DMS53 treated with DMSO at 0.1 percent for 48 hours (cell line): ENCODE measurements at regions not wholly inside any gene's neighbourhood (a gene's known extent, or its start where the extent isn't known, plus 50 kb on each side); places are given as distances from the start of the nearest gene placed in this dataset.

ENCODE experiments used
- DNase-seq: peaks from one replicate; lab custom pipeline; 2025; ENCODE audit not compliant: unreplicated experiment; lab: John Stamatoyannopoulos, UW

GRCh38 chr5:100479079-100479688 is 56.0 kb upstream of the FAM174A start:
- DNase-seq, result peak; percentile 76

- no peak for DNase-seq
Measured at GRCh38 chr5:100472091-100472490, 63.1 kb upstream of the FAM174A start.

DNA sequence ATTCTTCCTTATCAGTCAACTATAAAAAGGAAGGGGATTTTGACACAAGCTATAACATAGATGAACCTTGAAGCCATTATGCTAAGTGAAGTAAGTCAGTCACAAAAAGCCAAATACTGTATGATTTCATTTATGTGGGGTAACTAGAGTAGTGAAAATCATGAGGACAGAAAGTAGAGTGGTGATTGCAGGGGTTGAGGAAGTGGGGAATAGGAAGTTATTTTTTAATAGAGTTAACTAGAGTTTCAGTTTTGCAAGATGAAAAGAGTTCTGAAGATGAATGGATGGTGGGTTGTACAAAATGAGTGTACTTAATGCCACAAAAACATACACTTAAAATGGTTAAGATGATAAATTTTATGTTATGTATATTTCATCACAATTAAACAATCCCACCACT is 65.4 kb upstream of the FAM174A start:
- DNase-seq, result no peak

- no peak for DNase-seq
Measured at GRCh38 chr5:100464418-100464817, 70.8 kb upstream of the FAM174A start.

- no peak for DNase-seq
Measured at GRCh38 chr5:100456615-100457014, 78.6 kb upstream of the FAM174A start.

- DNase-seq, result no peak
Measured at GRCh38 chr5:100452126-100452525, 83.0 kb upstream of the FAM174A start.

DNA sequence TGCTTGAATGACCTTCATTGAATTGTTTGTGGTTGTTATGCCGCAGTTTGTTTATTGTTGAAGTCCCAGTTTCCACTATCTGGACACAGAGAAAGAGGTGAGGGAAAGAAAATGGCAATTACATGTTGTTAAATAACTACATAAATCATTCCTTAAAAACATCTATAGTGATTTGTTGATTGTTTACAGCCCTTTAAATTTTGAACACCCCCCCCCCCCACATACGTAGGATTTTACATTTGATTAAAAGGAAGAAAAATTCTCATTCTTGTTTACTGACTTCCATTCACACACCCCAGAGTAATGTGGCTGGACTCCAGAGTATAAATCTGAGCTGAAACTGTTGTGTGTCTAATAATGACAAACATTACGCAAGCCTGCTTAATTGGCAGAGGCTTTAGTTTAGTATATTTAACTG is 87.1 kb upstream of the FAM174A start:
- DNase-seq, result no peak

- DNase-seq, result no peak
Measured at GRCh38 chr5:100446879-100447430, 88.2 kb upstream of the FAM174A start.

DNA sequence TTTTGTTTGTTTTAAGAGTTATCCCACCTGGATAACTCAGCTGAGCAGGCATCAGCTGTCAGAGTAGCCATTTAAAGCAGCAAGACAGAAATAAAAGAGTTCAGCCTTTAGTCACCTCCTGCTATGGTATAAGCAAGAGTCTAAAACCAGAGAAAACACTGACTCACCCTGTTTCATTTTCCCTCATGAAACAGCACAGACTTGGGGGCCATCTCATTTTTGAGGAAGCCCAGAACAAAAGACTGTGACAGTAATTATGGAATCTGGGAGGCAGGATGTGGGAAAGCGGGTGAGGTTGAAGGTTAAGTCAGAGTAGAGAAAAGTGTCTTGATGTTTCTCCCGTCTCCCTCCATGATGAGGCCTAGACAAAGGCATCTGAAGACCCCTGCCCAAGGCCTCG is 90.2 kb upstream of the FAM174A start:
- no peak for DNase-seq

DNA sequence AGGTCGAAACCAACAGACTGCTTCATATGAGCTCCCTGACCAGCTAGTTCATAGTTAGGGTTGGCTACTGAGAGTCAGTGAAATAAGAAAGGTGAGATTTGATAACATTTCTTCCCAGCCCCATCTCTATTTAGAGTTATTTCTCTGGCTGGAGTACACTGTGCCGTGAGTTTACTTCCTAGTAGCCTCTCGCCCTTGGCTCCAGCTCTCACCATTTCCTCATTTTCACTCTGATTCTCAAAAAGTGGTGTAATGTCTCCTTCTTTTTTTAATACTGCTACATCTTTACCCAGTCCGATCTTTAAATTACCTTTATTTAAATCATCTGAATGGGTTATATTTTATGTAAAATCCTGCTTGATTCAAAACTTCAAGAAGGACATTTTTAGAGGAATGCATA is 100.4 kb upstream of the FAM174A start:
- DNase-seq, result no peak

DNA sequence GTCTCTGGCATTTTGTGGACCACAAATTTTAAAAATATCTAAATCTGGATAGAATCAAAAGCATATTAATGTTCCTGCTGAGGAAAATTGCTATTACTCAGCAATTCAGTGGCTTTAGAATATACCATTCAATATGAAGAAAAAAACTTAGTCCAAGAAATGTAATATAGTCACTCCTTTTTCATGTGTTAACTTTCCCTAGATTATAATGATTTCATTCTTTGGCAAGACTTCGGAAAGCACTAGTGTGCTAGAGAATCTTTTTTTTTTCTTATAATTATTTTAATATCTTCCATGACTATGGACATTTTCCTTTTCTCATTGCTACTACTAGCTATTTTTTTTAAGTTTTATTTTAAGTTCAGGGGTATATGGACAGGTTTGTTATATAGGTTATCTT is 102.4 kb upstream of the FAM174A start:
- no peak for DNase-seq

- peak; percentile 18 for DNase-seq
Measured at GRCh38 chr5:100430268-100431195, 104.6 kb upstream of the FAM174A start.

DNA sequence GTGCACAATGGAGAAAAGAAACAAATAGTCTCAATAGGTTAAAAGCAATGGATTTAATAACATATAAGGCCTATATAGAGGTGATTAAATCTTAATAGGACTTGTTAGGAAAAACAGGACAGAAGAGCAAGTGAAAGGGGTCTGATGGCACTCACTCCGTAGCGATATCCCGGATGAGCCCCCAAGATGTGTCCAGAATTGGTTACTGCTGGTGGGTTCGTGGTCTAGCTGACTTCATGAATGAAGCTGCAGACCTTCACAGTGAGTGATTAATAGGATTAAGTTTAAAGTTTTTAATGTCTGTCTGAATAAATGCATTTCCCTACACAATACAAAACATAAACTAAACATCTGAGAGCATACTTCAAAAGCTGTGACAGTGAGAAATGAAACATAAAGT is 110.4 kb upstream of the FAM174A start:
- DNase-seq, result no peak

DNA sequence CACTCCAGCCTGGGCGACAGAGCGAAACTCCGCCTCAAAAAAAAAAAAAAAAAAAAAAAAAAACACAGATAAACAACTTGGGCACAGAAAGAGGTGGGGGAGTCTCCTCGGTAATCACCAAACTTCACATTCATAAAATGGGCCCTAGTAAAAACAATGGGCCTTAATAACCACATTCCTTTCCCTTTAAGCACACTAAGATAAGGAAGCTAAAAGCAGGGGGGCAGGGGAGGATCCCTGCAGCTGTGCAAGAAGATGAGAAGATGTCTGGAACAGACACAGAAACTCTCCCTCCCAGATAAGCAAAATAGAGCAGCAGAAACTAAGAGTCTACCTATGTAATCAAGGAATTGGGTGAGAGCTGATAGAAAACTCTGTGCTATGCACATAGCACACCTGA is 111.2 kb upstream of the FAM174A start:
- DNase-seq, result no peak

GRCh38 chr5:100423330-100423729 is 111.8 kb upstream of the FAM174A start:
- DNase-seq, result no peak

GRCh38 chr5:100421360-100421759 is 113.8 kb upstream of the FAM174A start:
- DNase-seq, result no peak

DNA sequence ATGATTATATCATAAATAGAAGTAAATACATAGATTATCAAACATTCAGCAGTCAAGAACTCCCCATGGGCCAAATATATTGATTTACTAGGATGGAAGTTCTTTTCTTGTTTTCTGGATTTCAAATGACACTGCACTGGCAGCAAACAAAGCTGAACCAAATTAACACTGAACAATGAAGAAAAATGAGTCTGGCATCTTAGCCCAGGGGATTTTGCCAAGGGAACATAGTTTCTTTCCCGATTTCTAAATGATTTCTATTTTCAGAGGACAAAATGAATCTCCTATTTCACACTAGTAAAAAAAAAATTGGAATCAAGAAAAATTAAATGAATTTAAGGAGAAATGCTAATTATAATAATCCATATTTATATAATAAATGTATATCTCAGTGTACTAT is 116.9 kb upstream of the FAM174A start:
- no peak for DNase-seq

- DNase-seq, result no peak
Measured at GRCh38 chr5:100409660-100410151, 125.5 kb upstream of the FAM174A start.

- no peak for DNase-seq
Measured at GRCh38 chr5:100407053-100407452, 128.1 kb upstream of the FAM174A start.

GRCh38 chr5:100406640-100407039 is 128.5 kb upstream of the FAM174A start:
- DNase-seq, result no peak

GRCh38 chr5:100402071-100402470 is 133.1 kb upstream of the FAM174A start:
- DNase-seq, result no peak

GRCh38 chr5:100401149-100401548 is 134.0 kb upstream of the FAM174A start:
- DNase-seq, result no peak
